ENCODE measurements at regions not wholly inside any gene's neighbourhood (a gene's known extent, or its start where the extent isn't known, plus 50 kb on each side); places are given as distances from the start of the nearest gene placed in this dataset.

GRCh38 chr6:93823489-93823888 lies 404.1 kb upstream of the EPHA7 start:
- Histone ChIP-seq H3K36me3 (ENCODE audit: control insufficient read depth, insufficient read depth, low read length) (no peaks in the 10 kb centered on the region), H3K27me3 (ENCODE audit: control insufficient read depth, insufficient read depth, low read length) (no peaks in the 10 kb centered on the region), H3K4me3 (ENCODE audit: low read depth, low read length) (no peak overlapping the region), H3K27ac (ENCODE audit: low read depth, low read length) (no peak overlapping the region), H3K9me3 (ENCODE audit: control insufficient read depth, insufficient read depth, low read length) (no peaks in the 10 kb centered on the region), H3K4me1 (ENCODE audit: control insufficient read depth, insufficient read depth, low read length) (no peaks in the 10 kb centered on the region)
- WGBS (ENCODE audit: insufficient coverage) = no CpG with 5 or more reads among the region's 4 CpGs
- DNase-seq (ENCODE audit: low read depth in 4 of 6, low spot score in 6 of 6) = no peak

GRCh38 chr6:93822434-93823265 lies 403.3 kb upstream of the EPHA7 start:
- Histone ChIP-seq H3K9me3 (ENCODE audit: control insufficient read depth, insufficient read depth, low read length) (no peaks in the 10 kb centered on the region), H3K27me3 (ENCODE audit: control insufficient read depth, insufficient read depth, low read length) (no peaks in the 10 kb centered on the region), H3K27ac (ENCODE audit: low read depth, low read length) (no peak overlapping the region), H3K4me1 (ENCODE audit: control insufficient read depth, insufficient read depth, low read length) (no peaks in the 10 kb centered on the region), H3K36me3 (ENCODE audit: control insufficient read depth, insufficient read depth, low read length) (no peaks in the 10 kb centered on the region), H3K4me3 (ENCODE audit: low read depth, low read length) (no peak overlapping the region)
- DNase-seq (ENCODE audit: low read depth in 4 of 6, low spot score in 6 of 6) = no peak
- WGBS (ENCODE audit: insufficient coverage) = 100% methylated on average over 3 of the region's 4 CpGs

GRCh38 chr6:93821953-93822352 lies 402.6 kb upstream of the EPHA7 start:
- Histone ChIP-seq H3K4me1 (ENCODE audit: control insufficient read depth, insufficient read depth, low read length) (no peaks in the 10 kb centered on the region), H3K27me3 (ENCODE audit: control insufficient read depth, insufficient read depth, low read length) (no peaks in the 10 kb centered on the region), H3K9me3 (ENCODE audit: control insufficient read depth, insufficient read depth, low read length) (no peaks in the 10 kb centered on the region), H3K27ac (ENCODE audit: low read depth, low read length) (no peak overlapping the region), H3K36me3 (ENCODE audit: control insufficient read depth, insufficient read depth, low read length) (no peaks in the 10 kb centered on the region), H3K4me3 (ENCODE audit: low read depth, low read length) (no peak overlapping the region)
- DNase-seq (ENCODE audit: low read depth in 4 of 6, low spot score in 6 of 6) = no peak

- Histone ChIP-seq H3K27ac (ENCODE audit: low read depth, low read length) (no peak overlapping the region), H3K9me3 (ENCODE audit: control insufficient read depth, insufficient read depth, low read length) (no peaks in the 10 kb centered on the region), H3K36me3 (ENCODE audit: control insufficient read depth, insufficient read depth, low read length) (no peaks in the 10 kb centered on the region), H3K4me1 (ENCODE audit: control insufficient read depth, insufficient read depth, low read length) (no peaks in the 10 kb centered on the region), H3K27me3 (ENCODE audit: control insufficient read depth, insufficient read depth, low read length) (no peaks in the 10 kb centered on the region), H3K4me3 (ENCODE audit: low read depth, low read length) (no peak overlapping the region)
- no peak for DNase-seq (ENCODE audit: low read depth in 4 of 6, low spot score in 6 of 6)
- no CpG with 5 or more reads among the region's 1 CpG for WGBS (ENCODE audit: insufficient coverage)
Measured at GRCh38 chr6:93820465-93821082, 401.2 kb upstream of the EPHA7 start.

GRCh38 chr6:93819189-93819588 lies 399.8 kb upstream of the EPHA7 start:
- peak in 3 of 6 donors; percentile 2 to 86 (median 4) for DNase-seq (ENCODE audit: low read depth in 4 of 6, low spot score in 6 of 6)
- H3K27ac ChIP-seq (ENCODE audit: low read depth, low read length) = no peak overlapping the region
- H3K36me3 ChIP-seq (ENCODE audit: control insufficient read depth, insufficient read depth, low read length) = no peaks in the 10 kb centered on the region
- H3K9me3 ChIP-seq (ENCODE audit: control insufficient read depth, insufficient read depth, low read length) = no peaks in the 10 kb centered on the region
- no peaks in the 10 kb centered on the region for H3K4me1 ChIP-seq (ENCODE audit: control insufficient read depth, insufficient read depth, low read length)
- H3K4me3 ChIP-seq (ENCODE audit: low read depth, low read length) = no peak overlapping the region
- H3K27me3 ChIP-seq (ENCODE audit: control insufficient read depth, insufficient read depth, low read length) = no peaks in the 10 kb centered on the region
- WGBS (ENCODE audit: insufficient coverage) = no CpG with 5 or more reads among the region's 3 CpGs

GRCh38 chr6:93817937-93818336 lies 398.6 kb upstream of the EPHA7 start:
- Histone ChIP-seq H3K4me3 (ENCODE audit: low read depth, low read length) (no peak overlapping the region), H3K9me3 (ENCODE audit: control insufficient read depth, insufficient read depth, low read length) (no peaks in the 10 kb centered on the region), H3K27ac (ENCODE audit: low read depth, low read length) (no peak overlapping the region), H3K36me3 (ENCODE audit: control insufficient read depth, insufficient read depth, low read length) (no peaks in the 10 kb centered on the region), H3K27me3 (ENCODE audit: control insufficient read depth, insufficient read depth, low read length) (no peaks in the 10 kb centered on the region), H3K4me1 (ENCODE audit: control insufficient read depth, insufficient read depth, low read length) (no peaks in the 10 kb centered on the region)
- no peak for DNase-seq (ENCODE audit: low read depth in 4 of 6, low spot score in 6 of 6)

- Histone ChIP-seq H3K36me3 (ENCODE audit: control insufficient read depth, insufficient read depth, low read length) (no peaks in the 10 kb centered on the region), H3K27ac (ENCODE audit: low read depth, low read length) (no peak overlapping the region), H3K27me3 (ENCODE audit: control insufficient read depth, insufficient read depth, low read length) (no peaks in the 10 kb centered on the region), H3K4me1 (ENCODE audit: control insufficient read depth, insufficient read depth, low read length) (no peaks in the 10 kb centered on the region), H3K9me3 (ENCODE audit: control insufficient read depth, insufficient read depth, low read length) (no peaks in the 10 kb centered on the region), H3K4me3 (ENCODE audit: low read depth, low read length) (no peak overlapping the region)
- no peak for DNase-seq (ENCODE audit: low read depth in 4 of 6, low spot score in 6 of 6)
- 94% methylated on average over 3 of the region's 4 CpGs for WGBS (ENCODE audit: insufficient coverage)
Measured at GRCh38 chr6:93806409-93807270, 387.3 kb upstream of the EPHA7 start.

- Histone ChIP-seq H3K9me3 (ENCODE audit: control insufficient read depth, insufficient read depth, low read length) (no peaks in the 10 kb centered on the region), H3K27ac (ENCODE audit: low read depth, low read length) (no peak overlapping the region), H3K27me3 (ENCODE audit: control insufficient read depth, insufficient read depth, low read length) (no peaks in the 10 kb centered on the region), H3K4me3 (ENCODE audit: low read depth, low read length) (no peak overlapping the region), H3K4me1 (ENCODE audit: control insufficient read depth, insufficient read depth, low read length) (no peaks in the 10 kb centered on the region), H3K36me3 (ENCODE audit: control insufficient read depth, insufficient read depth, low read length) (no peaks in the 10 kb centered on the region)
- no peak for DNase-seq (ENCODE audit: low read depth in 4 of 6, low spot score in 6 of 6)
- WGBS (ENCODE audit: insufficient coverage) = no CpG with 5 or more reads among the region's 2 CpGs
Measured at GRCh38 chr6:93801101-93801847, 381.9 kb upstream of the EPHA7 start.

- H3K36me3 ChIP-seq (ENCODE audit: control insufficient read depth, insufficient read depth, low read length) = no peaks in the 10 kb centered on the region
- no peaks in the 10 kb centered on the region for H3K4me1 ChIP-seq (ENCODE audit: control insufficient read depth, insufficient read depth, low read length)
- H3K27me3 ChIP-seq (ENCODE audit: control insufficient read depth, insufficient read depth, low read length) = no peaks in the 10 kb centered on the region
- no peaks in the 10 kb centered on the region for H3K9me3 ChIP-seq (ENCODE audit: control insufficient read depth, insufficient read depth, low read length)
- no CpG with 5 or more reads among the region's 3 CpGs for WGBS (ENCODE audit: insufficient coverage)
- H3K4me3 ChIP-seq (ENCODE audit: low read depth, low read length) = no peak overlapping the region
- H3K27ac ChIP-seq (ENCODE audit: low read depth, low read length) = no peak overlapping the region
- DNase-seq (ENCODE audit: low read depth in 4 of 6, low spot score in 6 of 6) = no peak
Measured at GRCh38 chr6:93799226-93799625, 379.9 kb upstream of the EPHA7 start.
